Hepatocyte (in vitro differentiated cells): ENCODE measurements at regions not wholly inside any gene's neighbourhood (a gene's known extent, or its start where the extent isn't known, plus 50 kb on each side); places are given as distances from the start of the nearest gene placed in this dataset.

Source experiments
- DNase-seq: peaks from one replicate; pipeline ENCODE4 v3.0.0-alpha.2; 2016; ENCODE audit warnings: low spot score
- H2AFZ ChIP-seq: fragments of 200-600 bp; sonication (generic); 2 replicates; pipeline ENCODE4 v1.6.0; 2016; ENCODE audit warnings: antibody characterized with exemption, mild to moderate bottlenecking
- H3K27ac ChIP-seq: fragments of 200-600 bp; sonication (generic); 2 replicates; pipeline ENCODE4 v1.5.1; 2016; ENCODE audit warnings: mild to moderate bottlenecking
- H3K27me3 ChIP-seq: fragments of 200-600 bp; sonication (generic); 2 replicates; pipeline ENCODE4 v1.6.1; 2016
- H3K36me3 ChIP-seq: fragments of 200-600 bp; sonication (generic); replicated peaks from 2 replicates; pipeline ENCODE4 v1.5.1; 2016; ENCODE audit warnings: low read depth; ENCODE audit not compliant: insufficient read depth
- H3K4me1 ChIP-seq: fragments of 200-600 bp; sonication (generic); 2 replicates; pipeline ENCODE4 v1.5.1; 2016; ENCODE audit warnings: mild to moderate bottlenecking, moderate library complexity; ENCODE audit not compliant: insufficient read depth
- H3K4me2 ChIP-seq: fragments of 200-600 bp; sonication (generic); 2 replicates; pipeline ENCODE4 v1.6.0; 2016
- H3K4me3 ChIP-seq: fragments of 200-600 bp; sonication (generic); 2 replicates; pipeline ENCODE4 v1.5.1; 2016; ENCODE audit warnings: mild to moderate bottlenecking
- H3K79me2 ChIP-seq: fragments of 200-600 bp; sonication (generic); 2 replicates; pipeline ENCODE4 v1.6.0; 2017; ENCODE audit warnings: mild to moderate bottlenecking
- H3K9me2 ChIP-seq: fragments of 200-600 bp; sonication (generic); replicated peaks from 2 replicates; pipeline ENCODE4 v1.6.0; 2017; ENCODE audit warnings: mild to moderate bottlenecking; ENCODE audit not compliant: insufficient read depth
- H3K9me3 ChIP-seq: fragments of 200-600 bp; sonication (generic); 2 replicates; pipeline ENCODE4 v1.5.1; 2016; ENCODE audit warnings: low read depth, mild to moderate bottlenecking
- H4K20me1 ChIP-seq: fragments of 200-600 bp; sonication (generic); 2 replicates; pipeline ENCODE4 v1.6.0; 2016; ENCODE audit warnings: mild to moderate bottlenecking; ENCODE audit not compliant: insufficient read depth, poor library complexity, severe bottlenecking
- EZH2 ChIP-seq: fragments of 200-600 bp; sonication (generic); IDR thresholded peaks from 2 replicates; pipeline ENCODE4 v1.6.1; 2016; ENCODE audit warnings: antibody characterized with exemption, mild to moderate bottlenecking, borderline replicate concordance
- EZH2phosphoT487 ChIP-seq: fragments of 200-600 bp; sonication (generic); IDR thresholded peaks from one replicate; pipeline ENCODE4 v1.6.1; 2018; ENCODE audit warnings: antibody characterized with exemption, mild to moderate bottlenecking, low read depth, moderate library complexity; ENCODE audit not compliant: unreplicated experiment, severe bottlenecking
- WGBS: methylation state at CpG from one replicate; pipeline ENCODE4 v1.1.6; 2016; ENCODE audit warnings: low lambda C conversion rate; ENCODE audit errors: missing lambda C conversion rate; 5-methylcytosine and 5-hydroxymethylcytosine counted together
- TF ChIP-seq, protein P1 (sequence below): fragments of 200-600 bp; sonication (generic); IDR thresholded peaks from 2 replicates; pipeline ENCODE4 v1.5.1; 2016; ENCODE audit warnings: antibody characterized with exemption, mild to moderate bottlenecking; ENCODE audit not compliant: poor library complexity

DNA sequence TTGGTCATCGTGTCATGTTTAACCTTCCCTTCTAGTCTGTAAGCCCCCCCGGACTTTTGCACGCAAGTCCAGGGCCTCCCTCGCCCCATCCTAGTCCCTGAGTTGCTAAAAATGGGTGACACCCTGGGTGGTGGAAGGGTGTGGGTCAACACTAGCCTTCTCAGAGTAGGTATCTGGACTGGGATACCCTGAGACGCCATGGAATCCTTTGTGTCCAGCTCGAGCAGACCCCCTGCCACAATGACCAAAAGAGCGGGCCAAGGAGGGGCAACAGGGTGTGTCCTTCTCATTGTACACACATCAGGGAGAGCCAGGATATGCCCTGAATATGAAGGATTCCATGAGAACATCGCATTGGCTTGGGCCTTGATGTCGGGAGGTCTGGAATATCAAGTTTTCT lies 67.5 kb upstream of the ATP12A start:
- Histone ChIP-seq H3K4me3 (no peak overlapping the region), H3K79me2 (no peaks in the 10 kb centered on the region), H3K4me1 (no peaks in the 10 kb centered on the region), H3K27ac (no peak overlapping the region), H4K20me1 (no peaks in the 10 kb centered on the region), H3K9me3 (no peaks in the 10 kb centered on the region), H3K4me2 (no peak overlapping the region), H2AFZ (no peak overlapping the region), H3K27me3 (no peaks in the 10 kb centered on the region), H3K36me3 (no peaks in the 10 kb centered on the region), H3K9me2 (no peaks in the 10 kb centered on the region)
- no peak for DNase-seq
- WGBS = 96% methylated on average over 9 of the region's 9 CpGs
- TF ChIP-seq EZH2 (no peak), EZH2phosphoT487 (no peak)

DNA sequence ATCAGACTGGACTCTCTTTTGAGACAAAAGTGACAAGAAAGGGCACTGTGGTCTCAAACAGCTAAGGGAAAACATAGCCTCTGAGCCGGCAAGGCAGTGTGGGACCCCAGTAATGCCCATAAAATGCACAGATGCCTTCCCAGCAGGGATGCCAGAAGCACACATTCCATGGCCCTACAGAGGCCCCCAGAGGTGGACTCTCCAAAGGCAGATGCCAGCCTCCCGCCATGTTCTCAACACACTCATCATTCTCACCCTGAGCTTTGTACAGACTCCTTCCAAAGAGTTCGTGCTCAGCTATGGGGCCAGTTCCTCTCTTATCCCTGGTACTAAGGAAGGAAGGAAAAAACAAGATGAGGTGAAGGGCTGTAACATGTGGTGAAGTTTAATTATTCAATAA lies 67.1 kb upstream of the ATP12A start:
- H3K27me3 ChIP-seq = no peaks in the 10 kb centered on the region
- H3K4me1 ChIP-seq = no peaks in the 10 kb centered on the region
- H3K27ac ChIP-seq = no peak overlapping the region
- H3K4me2 ChIP-seq = no peak overlapping the region
- H4K20me1 ChIP-seq = no peaks in the 10 kb centered on the region
- H3K36me3 ChIP-seq = no peaks in the 10 kb centered on the region
- no peak overlapping the region for H2AFZ ChIP-seq
- H3K79me2 ChIP-seq = no peaks in the 10 kb centered on the region
- H3K9me3 ChIP-seq = no peaks in the 10 kb centered on the region
- H3K9me2 ChIP-seq = no peaks in the 10 kb centered on the region
- no peak for DNase-seq
- no peak overlapping the region for H3K4me3 ChIP-seq
- WGBS = 87% methylated on average over 3 of the region's 3 CpGs
- TF ChIP-seq EZH2 = no peak
- no peak for TF ChIP-seq EZH2phosphoT487
- TF ChIP-seq, protein P1, sequence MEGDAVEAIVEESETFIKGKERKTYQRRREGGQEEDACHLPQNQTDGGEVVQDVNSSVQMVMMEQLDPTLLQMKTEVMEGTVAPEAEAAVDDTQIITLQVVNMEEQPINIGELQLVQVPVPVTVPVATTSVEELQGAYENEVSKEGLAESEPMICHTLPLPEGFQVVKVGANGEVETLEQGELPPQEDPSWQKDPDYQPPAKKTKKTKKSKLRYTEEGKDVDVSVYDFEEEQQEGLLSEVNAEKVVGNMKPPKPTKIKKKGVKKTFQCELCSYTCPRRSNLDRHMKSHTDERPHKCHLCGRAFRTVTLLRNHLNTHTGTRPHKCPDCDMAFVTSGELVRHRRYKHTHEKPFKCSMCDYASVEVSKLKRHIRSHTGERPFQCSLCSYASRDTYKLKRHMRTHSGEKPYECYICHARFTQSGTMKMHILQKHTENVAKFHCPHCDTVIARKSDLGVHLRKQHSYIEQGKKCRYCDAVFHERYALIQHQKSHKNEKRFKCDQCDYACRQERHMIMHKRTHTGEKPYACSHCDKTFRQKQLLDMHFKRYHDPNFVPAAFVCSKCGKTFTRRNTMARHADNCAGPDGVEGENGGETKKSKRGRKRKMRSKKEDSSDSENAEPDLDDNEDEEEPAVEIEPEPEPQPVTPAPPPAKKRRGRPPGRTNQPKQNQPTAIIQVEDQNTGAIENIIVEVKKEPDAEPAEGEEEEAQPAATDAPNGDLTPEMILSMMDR = no peak

DNA sequence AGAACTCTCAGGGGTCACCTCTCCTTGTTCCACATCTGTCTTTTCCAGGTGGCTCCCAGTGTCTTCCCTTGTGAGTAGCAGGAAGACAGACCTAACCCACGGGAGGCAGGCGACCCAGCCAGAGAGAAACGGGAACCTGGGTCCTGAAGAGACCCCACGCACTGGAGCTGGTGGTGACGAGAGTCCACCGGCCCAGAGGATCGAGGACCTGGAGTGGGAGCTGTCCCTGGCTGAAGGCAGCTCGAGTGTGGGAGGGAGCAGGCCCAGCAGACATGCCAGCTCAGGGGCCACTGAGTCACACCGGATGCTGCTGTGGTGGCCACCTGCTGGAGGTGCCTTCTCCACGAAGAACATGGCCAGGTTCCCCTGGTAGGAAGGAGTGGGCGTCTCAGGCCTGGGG lies 66.5 kb upstream of the ATP12A start:
- Histone ChIP-seq H3K9me3 (no peaks in the 10 kb centered on the region), H3K4me2 (no peak overlapping the region), H3K4me3 (no peak overlapping the region), H3K27me3 (no peaks in the 10 kb centered on the region), H3K36me3 (no peaks in the 10 kb centered on the region), H3K4me1 (no peaks in the 10 kb centered on the region), H4K20me1 (no peaks in the 10 kb centered on the region), H2AFZ (no peak overlapping the region), H3K27ac (no peak overlapping the region), H3K79me2 (no peaks in the 10 kb centered on the region), H3K9me2 (no peaks in the 10 kb centered on the region)
- no peak for DNase-seq
- WGBS = 88% methylated on average over 11 of the region's 11 CpGs
- no peak for TF ChIP-seq EZH2phosphoT487
- TF ChIP-seq, protein P1 = no peak
- no peak for TF ChIP-seq EZH2

DNA sequence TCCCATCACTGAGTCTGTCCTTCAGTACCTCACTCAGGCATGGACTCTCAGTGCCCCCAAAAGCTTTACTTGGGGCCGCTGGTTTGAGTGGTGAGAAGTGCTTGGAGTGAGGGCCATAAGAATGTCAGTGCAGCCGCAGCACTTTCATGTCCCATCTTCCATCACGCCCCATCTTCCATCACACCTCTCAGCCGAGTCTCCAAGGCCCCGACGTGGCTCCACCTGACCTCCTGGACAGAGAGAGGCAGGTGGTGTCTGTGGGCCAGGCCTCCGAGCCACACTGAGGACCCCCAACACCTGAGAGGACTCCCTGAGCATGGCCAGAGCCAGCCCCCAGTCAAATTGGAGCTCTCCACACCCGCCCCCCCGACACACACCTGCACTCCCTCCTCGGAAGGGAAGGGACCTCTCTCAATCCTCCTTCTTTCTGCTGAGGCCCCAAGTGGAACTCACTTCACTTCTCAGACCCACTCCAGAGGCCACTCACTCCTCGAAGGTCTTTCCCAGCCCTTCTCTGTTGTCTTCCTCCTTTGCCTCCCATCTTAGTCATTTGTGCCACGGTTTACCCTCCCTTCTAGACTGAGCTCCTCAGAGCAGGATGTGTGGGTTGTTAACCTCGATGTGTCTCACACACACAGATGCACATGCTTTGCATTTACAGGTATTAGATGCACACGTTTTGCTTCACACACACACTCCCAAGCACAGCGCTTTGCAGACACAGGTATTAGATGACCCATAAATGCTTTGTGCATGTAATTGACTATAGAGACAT lies 65.7 kb upstream of the ATP12A start:
- no peak for DNase-seq
- H3K27ac ChIP-seq = no peak overlapping the region
- WGBS = 93% methylated on average over 13 of the region's 15 CpGs
- no peaks in the 10 kb centered on the region for H3K79me2 ChIP-seq
- H3K27me3 ChIP-seq = no peaks in the 10 kb centered on the region
- H4K20me1 ChIP-seq = no peaks in the 10 kb centered on the region
- no peak overlapping the region for H3K4me2 ChIP-seq
- H3K9me3 ChIP-seq = no peaks in the 10 kb centered on the region
- H2AFZ ChIP-seq = no peak overlapping the region
- H3K4me1 ChIP-seq = no peaks in the 10 kb centered on the region
- H3K9me2 ChIP-seq = no peaks in the 10 kb centered on the region
- TF ChIP-seq EZH2phosphoT487 = no peak
- TF ChIP-seq, protein P1 = no peak
- no peak for TF ChIP-seq EZH2
- no peaks in the 10 kb centered on the region for H3K36me3 ChIP-seq
- no peak overlapping the region for H3K4me3 ChIP-seq
